Cardiac fibroblast (primary cell): ENCODE measurements at regions not wholly inside any gene's neighbourhood (a gene's known extent, or its start where the extent isn't known, plus 50 kb on each side); places are given as distances from the start of the nearest gene placed in this dataset.

Experiments used
- DNase-seq, 2 donors: peaks; one replicate each; pipeline versions ENCODE4 v3.0.0 to v3.0.0-alpha.2; 2010; ENCODE audit warnings: low read depth in 2 of 2
- H3K4me3 ChIP-seq, 2 donors: replicated peaks in 1 of 2; 1 replicate in 1 of 2; 2 replicates in 1 of 2; pipeline ENCODE4 v1.5.1; 2011; ENCODE audit warnings: low read depth in 2 of 2, low read length in 2 of 2, mild to moderate bottlenecking in 2 of 2, moderate library complexity in 1 of 2
- TF ChIP-seq, protein P1 (sequence below): IDR thresholded peaks from one replicate; pipeline ENCODE4 v1.5.1; 2011; ENCODE audit warnings: low read depth, mild to moderate bottlenecking, low read length, inconsistent platforms

DNA sequence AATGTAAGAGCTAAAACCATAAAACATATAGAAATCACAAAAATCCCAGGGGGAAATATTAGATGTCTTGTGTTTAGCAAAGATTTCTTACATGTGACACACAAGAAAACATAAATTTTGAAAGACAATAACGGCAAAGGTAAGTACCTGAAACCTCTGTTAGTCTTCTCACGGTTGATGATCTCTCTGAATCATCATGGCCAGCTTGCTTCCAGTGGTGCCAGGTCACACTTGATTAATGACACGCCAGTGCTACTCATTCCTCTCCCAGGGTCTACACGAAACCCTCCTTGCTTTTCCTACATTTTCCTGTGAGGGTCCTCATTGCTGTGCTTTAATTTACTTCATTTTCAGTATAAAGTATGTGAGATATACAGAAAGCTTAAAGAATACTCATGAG lies 114.4 kb upstream of the PARP11 start:
- TF ChIP-seq, protein P1, sequence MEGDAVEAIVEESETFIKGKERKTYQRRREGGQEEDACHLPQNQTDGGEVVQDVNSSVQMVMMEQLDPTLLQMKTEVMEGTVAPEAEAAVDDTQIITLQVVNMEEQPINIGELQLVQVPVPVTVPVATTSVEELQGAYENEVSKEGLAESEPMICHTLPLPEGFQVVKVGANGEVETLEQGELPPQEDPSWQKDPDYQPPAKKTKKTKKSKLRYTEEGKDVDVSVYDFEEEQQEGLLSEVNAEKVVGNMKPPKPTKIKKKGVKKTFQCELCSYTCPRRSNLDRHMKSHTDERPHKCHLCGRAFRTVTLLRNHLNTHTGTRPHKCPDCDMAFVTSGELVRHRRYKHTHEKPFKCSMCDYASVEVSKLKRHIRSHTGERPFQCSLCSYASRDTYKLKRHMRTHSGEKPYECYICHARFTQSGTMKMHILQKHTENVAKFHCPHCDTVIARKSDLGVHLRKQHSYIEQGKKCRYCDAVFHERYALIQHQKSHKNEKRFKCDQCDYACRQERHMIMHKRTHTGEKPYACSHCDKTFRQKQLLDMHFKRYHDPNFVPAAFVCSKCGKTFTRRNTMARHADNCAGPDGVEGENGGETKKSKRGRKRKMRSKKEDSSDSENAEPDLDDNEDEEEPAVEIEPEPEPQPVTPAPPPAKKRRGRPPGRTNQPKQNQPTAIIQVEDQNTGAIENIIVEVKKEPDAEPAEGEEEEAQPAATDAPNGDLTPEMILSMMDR: no peak
- DNase-seq: no peak
- H3K4me3 ChIP-seq: no peak overlapping the region

DNA sequence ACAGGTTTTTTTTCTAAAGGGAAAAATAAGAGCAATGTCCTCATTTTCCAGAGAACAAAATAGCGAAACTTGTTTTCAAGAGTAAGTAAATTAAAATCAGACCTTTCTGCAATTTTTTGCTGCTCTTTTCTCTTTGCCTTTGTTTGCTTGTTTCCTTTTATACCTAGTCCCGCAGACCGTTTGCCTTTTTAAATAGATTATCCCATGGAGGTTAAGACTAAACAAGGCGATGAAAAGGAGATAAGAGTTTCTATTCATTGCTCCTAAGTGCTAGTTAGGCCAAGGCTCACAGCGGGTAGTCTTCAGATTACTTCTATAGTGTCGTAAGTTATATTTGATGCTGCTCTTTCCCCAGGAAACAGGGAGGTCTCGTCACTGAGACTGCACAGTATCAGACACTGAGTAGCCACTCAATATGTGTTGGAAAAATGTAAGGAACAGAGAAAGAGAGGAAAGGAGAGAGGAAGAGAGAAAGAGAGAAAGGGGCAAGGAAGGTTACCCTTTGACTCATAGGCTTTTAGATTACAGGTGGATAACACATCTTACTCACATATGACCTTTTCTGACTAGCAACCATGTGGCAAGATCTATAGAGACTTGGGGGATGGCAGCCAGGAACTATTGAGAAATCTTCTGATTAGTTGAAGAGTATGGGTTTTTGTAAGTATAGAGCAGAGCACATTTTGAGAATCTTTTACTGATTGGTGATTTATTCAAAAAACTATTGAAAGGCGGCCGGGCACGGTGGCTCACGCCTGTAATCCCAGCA lies 107.5 kb upstream of the PARP11 start:
- DNase-seq: no peak
- no peak overlapping the region for H3K4me3 ChIP-seq
- TF ChIP-seq, protein P1: no peak

DNA sequence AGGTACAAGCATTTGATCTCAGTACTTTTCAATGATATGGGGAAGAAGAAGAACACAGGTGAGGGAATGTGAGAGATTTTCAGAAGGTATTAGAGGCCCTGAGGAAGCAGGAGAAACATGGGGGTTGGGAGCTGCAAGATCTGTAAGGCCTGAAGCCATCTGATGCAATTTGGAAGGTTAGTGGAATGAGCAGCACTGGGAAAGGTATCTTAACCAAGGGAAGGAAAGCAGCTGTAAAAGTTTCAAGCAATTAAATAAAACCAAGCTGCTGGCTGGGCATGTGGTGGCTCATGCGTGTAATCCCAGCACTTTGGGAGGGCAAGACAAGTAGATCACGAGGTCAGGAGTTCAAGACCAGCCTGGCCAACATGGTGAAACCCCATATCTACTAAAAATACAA lies 104.4 kb upstream of the PARP11 start:
- H3K4me3 ChIP-seq: no peak overlapping the region
- TF ChIP-seq, protein P1: no peak
- no peak for DNase-seq

DNA sequence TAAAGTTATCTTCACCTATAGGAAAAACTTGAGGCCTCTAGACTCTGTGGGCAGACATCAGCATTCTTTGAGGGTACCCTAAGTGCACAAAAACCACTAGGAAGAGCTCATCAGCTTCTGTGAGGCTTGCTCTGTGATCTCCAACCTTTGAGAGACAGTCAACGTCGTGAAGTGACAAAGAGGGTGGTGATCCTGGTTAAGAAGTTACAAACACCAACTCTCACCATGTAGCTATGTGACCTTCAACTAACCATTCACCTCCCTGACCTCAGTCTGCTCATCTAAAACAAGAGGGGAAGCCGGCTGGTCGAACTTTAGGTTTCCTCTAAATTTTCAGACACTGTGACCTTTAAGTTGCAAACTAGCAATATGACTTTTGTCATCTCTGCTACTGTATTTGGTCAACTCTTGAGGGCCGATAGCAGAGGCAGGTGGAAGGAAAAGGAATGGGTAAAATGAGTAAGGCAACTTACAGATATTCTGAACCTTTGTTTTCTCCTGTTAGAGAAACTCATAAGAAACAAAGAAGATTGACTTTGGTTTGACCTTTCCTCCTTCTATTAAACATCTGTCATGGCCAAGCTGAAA lies 103.2 kb upstream of the PARP11 start:
- H3K4me3 ChIP-seq: no peak overlapping the region
- TF ChIP-seq, protein P1: no peak
- DNase-seq: no peak

DNA sequence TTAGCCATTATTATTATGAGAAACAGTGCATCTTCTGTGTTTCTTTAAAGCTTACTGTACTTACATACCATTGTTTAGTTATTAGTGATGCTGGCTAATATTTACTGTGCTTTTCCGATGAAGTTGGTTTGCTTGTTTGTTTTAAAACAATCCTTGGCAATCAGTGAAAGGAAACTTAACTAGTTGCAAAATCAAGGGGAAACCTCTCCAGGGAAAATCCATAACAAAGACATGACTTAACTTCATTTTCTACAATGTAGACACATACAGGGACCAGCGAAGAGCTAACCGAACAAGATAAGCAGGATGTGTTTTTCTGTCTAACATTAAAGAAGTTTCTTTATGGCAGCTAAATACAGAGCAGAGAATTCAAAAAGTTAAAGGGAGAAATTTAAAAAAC lies 102.5 kb upstream of the PARP11 start:
- TF ChIP-seq, protein P1: no peak
- no peak for DNase-seq
- no peak overlapping the region for H3K4me3 ChIP-seq

DNA sequence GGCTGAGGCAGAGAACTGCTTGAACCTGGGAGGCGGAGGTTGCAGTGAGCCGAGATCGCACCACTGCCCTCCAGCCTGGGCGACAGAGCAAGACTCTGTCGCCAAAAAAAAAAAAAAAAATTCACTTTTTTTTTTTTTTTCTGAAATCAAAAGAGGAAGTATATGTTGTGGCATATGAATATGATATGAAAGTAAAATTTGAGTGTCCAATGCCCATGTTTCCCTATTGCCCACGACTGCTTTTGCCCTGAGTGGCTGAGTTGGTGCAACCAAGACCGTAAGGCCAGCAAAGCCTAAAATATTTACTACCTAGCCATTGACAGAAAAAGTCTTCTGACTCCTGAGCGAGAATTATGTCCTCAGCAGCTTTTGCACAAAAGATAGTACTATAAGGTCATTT lies 101.7 kb upstream of the PARP11 start:
- DNase-seq: no peak
- TF ChIP-seq, protein P1: no peak
- no peak overlapping the region for H3K4me3 ChIP-seq
